HCT116 (cell line): ENCODE measurements at regions not wholly inside any gene's neighbourhood (a gene's known extent, or its start where the extent isn't known, plus 50 kb on each side); places are given as distances from the start of the nearest gene placed in this dataset.

ENCODE experiments used
- ATAC-seq: fragments of 200-7000 bp; cut with Tn5 transposase; 2 replicates; pipeline ENCODE4 v1.9.1; 2020; ENCODE audit warnings: mild to moderate bottlenecking, moderate library complexity
- BruUV-seq: library from RNA; stranded (reverse); fragments of 400-500 nt; replicated peaks from 2 replicates; lab custom pipeline; 2021; lab: Mats Ljungman, UMichigan
- CTCF ChIA-PET: fragments of 300-600 bp; sonication (Branson Sonifier 250); formaldehyde crosslinking; loops from one replicate; lab custom pipeline; 2021; ENCODE audit warnings: antibody characterized with exemption; lab: Charles Lee
- POLR2A ChIA-PET: fragments of 300-600, 350-600 bp; sonication (Branson Sonifier 250); formaldehyde crosslinking; loops from one replicate; lab custom pipeline; 2021; ENCODE audit warnings: antibody characterized with exemption; lab: Charles Lee
- RAD21 ChIA-PET, 2 experiments: fragments of 300-600 bp; sonication (Branson Sonifier 250); formaldehyde crosslinking; loops; one replicate each; lab custom pipeline; 2023; ENCODE audit warnings: low total read pairs in 2 of 2; ENCODE audit not compliant: uncharacterized antibody in 2 of 2, unreplicated experiment in 2 of 2, low non-redundant PET in 1 of 2; lab: Charles Lee
- DNase-seq: peaks from one replicate; pipeline ENCODE4 v3.0.0-alpha.2; 2010; ENCODE audit warnings: low read depth, low spot score
- H2AFZ ChIP-seq: fragments of 200-600 bp; shearing (Covaris generic), sonication (generic); 2 replicates; pipeline ENCODE4 v1.6.1; 2017; ENCODE audit warnings: low read depth, mixed run types, mixed read lengths, antibody characterized with exemption, low read length; ENCODE audit not compliant: poor library complexity, severe bottlenecking
- H3K27ac ChIP-seq: 2 replicates; pipeline ENCODE4 v1.5.1; 2012; ENCODE audit warnings: low read depth, low read length
- H3K27me3 ChIP-seq: fragments of 200-600 bp; sonication (generic); 2 replicates; pipeline ENCODE4 v1.6.1; 2016; ENCODE audit warnings: mixed run types, low read length, mixed read lengths; ENCODE audit not compliant: insufficient read depth
- H3K36me3 ChIP-seq, 2 experiments: fragments of 200-500 bp in 1 of 2; fragments of 200-600 bp in 1 of 2; sonication (Bioruptor generic) in 1 of 2; sonication (generic) in 1 of 2; 2 replicates each; pipeline versions ENCODE4 v1.5.1 to v1.6.1; 2014 to 2016; ENCODE audit warnings: low read length in 2 of 2, inconsistent platforms in 1 of 2, mixed read lengths in 1 of 2, mixed run types in 1 of 2; ENCODE audit not compliant: insufficient read depth in 2 of 2, control insufficient read depth in 1 of 2
- H3K4me1 ChIP-seq, 2 experiments: fragments of 200-600 bp in 1 of 2; sonication (generic) in 1 of 2; 2 replicates each; pipeline versions ENCODE4 v1.5.1 to v1.6.1; 2012 to 2017; ENCODE audit warnings: low read length in 2 of 2, inconsistent platforms in 1 of 2, mild to moderate bottlenecking in 1 of 2, mixed read lengths in 1 of 2, mixed run types in 1 of 2, moderate library complexity in 1 of 2; ENCODE audit not compliant: insufficient read depth in 2 of 2, control insufficient read depth in 1 of 2
- H3K4me2 ChIP-seq: fragments of 200-600 bp; sonication (generic); 2 replicates; pipeline ENCODE4 v1.6.1; 2017; ENCODE audit warnings: mixed run types, low read length, mixed read lengths
- H3K4me3 ChIP-seq, 2 experiments: fragments of 200-600 bp in 1 of 2; sonication (generic) in 1 of 2; replicated peaks in 1 of 2; 2 replicates each; pipeline ENCODE4 v1.5.1; 2011 to 2016; ENCODE audit warnings: low read length in 2 of 2, control low read depth in 1 of 2, low read depth in 1 of 2, mild to moderate bottlenecking in 1 of 2, mixed read lengths in 1 of 2, mixed run types in 1 of 2
- H3K79me2 ChIP-seq: fragments of 200-600 bp; sonication (generic); 2 replicates; pipeline ENCODE4 v1.6.1; 2017; ENCODE audit warnings: mild to moderate bottlenecking, mixed run types, low read length, moderate library complexity, mixed read lengths; ENCODE audit not compliant: insufficient read depth
- H3K9ac ChIP-seq: fragments of 200-600 bp; sonication (generic); 2 replicates; pipeline ENCODE4 v1.6.1; 2016; ENCODE audit warnings: low read length, mixed read lengths
- H3K9me2 ChIP-seq: fragments of 200-600 bp; sonication (generic), shearing (Covaris generic); 2 replicates; pipeline ENCODE4 v1.6.1; 2017; ENCODE audit warnings: mixed run types, mild to moderate bottlenecking, moderate library complexity; ENCODE audit not compliant: insufficient read depth
- H3K9me3 ChIP-seq, 2 experiments: fragments of 200-500 bp in 1 of 2; fragments of 200-600 bp in 1 of 2; sonication (Bioruptor generic) in 1 of 2; sonication (generic) in 1 of 2; 2 replicates each; pipeline ENCODE4 v1.6.1; 2014 to 2017; ENCODE audit warnings: low read length in 2 of 2, mixed read lengths in 2 of 2, inconsistent platforms in 1 of 2, low read depth in 1 of 2, mild to moderate bottlenecking in 1 of 2, mixed run types in 1 of 2, moderate library complexity in 1 of 2; ENCODE audit not compliant: control insufficient read depth in 1 of 2, insufficient read depth in 1 of 2
- H4K20me1 ChIP-seq: fragments of 200-600 bp; sonication (generic), shearing (Covaris generic); 2 replicates; pipeline ENCODE4 v1.6.1; 2017; ENCODE audit warnings: mixed run types, mild to moderate bottlenecking, moderate library complexity; ENCODE audit not compliant: insufficient read depth
- ATF3 ChIP-seq: IDR thresholded peaks from 2 replicates; pipeline ENCODE4 v1.6.1; 2012
- CBX3 ChIP-seq: IDR thresholded peaks from 2 replicates; pipeline ENCODE4 v1.6.1; 2012; ENCODE audit warnings: low read depth
- CTCF ChIP-seq, 3 experiments: fragments of 200-600 bp in 1 of 3; sonication (generic) in 1 of 3; IDR thresholded peaks in 2 of 3; conservative IDR thresholded peaks in 1 of 3; 2 replicates each; pipeline ENCODE4 v1.5.1; 2012 to 2017; ENCODE audit warnings: low read depth in 2 of 3, low read length in 2 of 3, antibody characterized with exemption in 1 of 3, borderline replicate concordance in 1 of 3, control low read depth in 1 of 3, mild to moderate bottlenecking in 1 of 3, mixed read lengths in 1 of 3, mixed run types in 1 of 3, moderate library complexity in 1 of 3; ENCODE audit not compliant: insufficient read depth in 1 of 3
- EGR1 ChIP-seq: IDR thresholded peaks from 2 replicates; pipeline ENCODE4 v1.6.1; 2012; ENCODE audit warnings: low read depth
- ELF1 ChIP-seq: IDR thresholded peaks from 2 replicates; pipeline ENCODE4 v1.6.1; 2012; ENCODE audit warnings: low read depth, borderline replicate concordance
- EZH2 ChIP-seq: fragments of 200-600 bp; sonication (generic); IDR thresholded peaks from 2 replicates; pipeline ENCODE4 v1.6.1; 2017; ENCODE audit warnings: antibody characterized with exemption, mixed run types
- FOSL1 ChIP-seq: IDR thresholded peaks from 2 replicates; pipeline ENCODE4 v1.6.1; 2012; ENCODE audit warnings: low read depth
- JUND ChIP-seq: IDR thresholded peaks from 2 replicates; pipeline ENCODE4 v1.6.1; 2012
- MAX ChIP-seq: IDR thresholded peaks from 2 replicates; pipeline ENCODE4 v1.6.1; 2012
- POLR2A ChIP-seq: IDR thresholded peaks from 2 replicates; pipeline ENCODE4 v1.7.0; 2011; ENCODE audit warnings: borderline replicate concordance; ENCODE audit not compliant: insufficient read depth, insufficient read length; ENCODE audit errors: extremely low read depth
- POLR2AphosphoS5 ChIP-seq: IDR thresholded peaks from 2 replicates; pipeline ENCODE4 v1.6.1; 2011; ENCODE audit warnings: mild to moderate bottlenecking, low read depth, low read length, moderate library complexity
- RAD21 ChIP-seq: IDR thresholded peaks from 2 replicates; pipeline ENCODE4 v1.6.1; 2012; ENCODE audit warnings: low read depth, mild to moderate bottlenecking
- SIN3A ChIP-seq: IDR thresholded peaks from 2 replicates; pipeline ENCODE4 v1.6.1; 2012; ENCODE audit warnings: low read depth
- SP1 ChIP-seq: IDR thresholded peaks from 2 replicates; pipeline ENCODE4 v1.6.1; 2012; ENCODE audit warnings: low read depth
- SRF ChIP-seq: IDR thresholded peaks from 2 replicates; pipeline ENCODE4 v1.6.1; 2012; ENCODE audit warnings: low read depth
- TCF7L2 ChIP-seq: IDR thresholded peaks from 2 replicates; pipeline ENCODE4 v1.7.0; 2011; ENCODE audit warnings: borderline replicate concordance, inconsistent platforms; ENCODE audit not compliant: insufficient read depth, insufficient read length; ENCODE audit errors: extremely low read depth
- YY1 ChIP-seq: IDR thresholded peaks from 2 replicates; pipeline ENCODE4 v1.6.1; 2011; ENCODE audit warnings: low read length, low read depth, moderate library complexity, mild to moderate bottlenecking; ENCODE audit not compliant: insufficient replicate concordance; ENCODE audit errors: extremely low read depth
- ZFX ChIP-seq: fragments of 450-650 bp; IDR thresholded peaks from 2 replicates; pipeline ENCODE4 v1.6.1; 2017
- ZNF274 ChIP-seq: fragments of 200-500 bp; sonication (Bioruptor generic); IDR thresholded peaks from 2 replicates; pipeline ENCODE4 v1.6.1; 2014; ENCODE audit warnings: mild to moderate bottlenecking, low read depth, low read length, inconsistent platforms
- intact Hi-C: fragments of 100-400 bp; cut with micrococcal nuclease; formaldehyde crosslinking; loops from 2 replicates; pipeline ENCODE4 v1.10.0; 2022

- TF ChIP-seq CTCF (IDR thresholded peaks at IDR 0.05 in 2 of 3, conservative IDR thresholded peaks at IDR 0.05 in 1 of 3; ENCODE audit: borderline replicate concordance in 1 of 3, insufficient read depth in 1 of 3, low read depth in 2 of 3, low read length in 2 of 3) = no peak
- no peak for TF ChIP-seq TCF7L2
- no peak for TF ChIP-seq EZH2
- no peak for TF ChIP-seq ZNF274
- TF ChIP-seq SRF = no peak
Measured at GRCh38 chr2:80856227-80856626, 551.7 kb upstream of the LRRTM1 start (continued).

GRCh38 chr2:80854831-80855230 is 550.3 kb upstream of the LRRTM1 start:
- H3K9me2 ChIP-seq = no peaks in the 10 kb centered on the region
- CTCF ChIA-PET = no interaction called here
- H3K9ac ChIP-seq = no peak overlapping the region
- POLR2A ChIA-PET = no interaction called here
- RAD21 ChIA-PET = no interaction called here
- no peaks in the 10 kb centered on the region for H3K9me3 ChIP-seq
- H3K27me3 ChIP-seq = no peaks in the 10 kb centered on the region
- H2AFZ ChIP-seq = no peak overlapping the region
- ATAC-seq (no peak), DNase-seq (no peak)
- TF ChIP-seq SIN3A = no peak
- TF ChIP-seq RAD21 = no peak
- TF ChIP-seq JUND = no peak
- no peak for TF ChIP-seq TCF7L2
- no peak for TF ChIP-seq POLR2A
- TF ChIP-seq MAX = no peak
- no peak for TF ChIP-seq FOSL1
- TF ChIP-seq ELF1 = no peak
- TF ChIP-seq ATF3 = no peak
- TF ChIP-seq SRF = no peak
- TF ChIP-seq ZFX = no peak
- TF ChIP-seq POLR2AphosphoS5 = no peak
- no peak for TF ChIP-seq CBX3
- no peak for TF ChIP-seq EZH2
- TF ChIP-seq EGR1 = no peak
- no peak for TF ChIP-seq SP1
- TF ChIP-seq YY1 = no peak
- no peaks in the 10 kb centered on the region for H3K36me3 ChIP-seq
- no TSS peak for BruUV-seq
- intact Hi-C loops = no loop called here
- H4K20me1 ChIP-seq = no peaks in the 10 kb centered on the region
- no peaks in the 10 kb centered on the region for H3K4me1 ChIP-seq
- no peak overlapping the region for H3K4me2 ChIP-seq
- no peaks in the 10 kb centered on the region for H3K79me2 ChIP-seq
- no peak overlapping the region for H3K4me3 ChIP-seq
- no peak overlapping the region for H3K27ac ChIP-seq
